ENCODE measurements at regions not wholly inside any gene's neighbourhood (a gene's known extent, or its start where the extent isn't known, plus 50 kb on each side); places are given as distances from the start of the nearest gene placed in this dataset.

GRCh38 chr5:135741040-135741439, 93.4 kb upstream of the SLC25A48 start:
- no peak for TF ChIP-seq NFIC (IDR thresholded peaks at IDR 0.05)
- TF ChIP-seq REST (IDR thresholded peaks at IDR 0.05; ENCODE audit: low read depth), result no peak
- no peak for TF ChIP-seq TAF1 (IDR thresholded peaks at IDR 0.05; ENCODE audit: low read depth)
- TF ChIP-seq ZBTB7A (IDR thresholded peaks at IDR 0.05; ENCODE audit: low read depth), result no peak
- no peak for TF ChIP-seq TCF12 (IDR thresholded peaks at IDR 0.05; ENCODE audit: low read depth)
- TF ChIP-seq RAD21 (IDR thresholded peaks at IDR 0.05; ENCODE audit: low read depth), result no peak
- no peak for TF ChIP-seq EP300 (IDR thresholded peaks at IDR 0.05; ENCODE audit: borderline replicate concordance)
- no peak for TF ChIP-seq EGR1 (IDR thresholded peaks at IDR 0.05)
- TF ChIP-seq TEAD4 (IDR thresholded peaks at IDR 0.05), result no peak
- TF ChIP-seq MAX (IDR thresholded peaks at IDR 0.05), result no peak
- no peak for TF ChIP-seq FOXM1 (IDR thresholded peaks at IDR 0.05; ENCODE audit: borderline replicate concordance, low read depth)
- TF ChIP-seq CREB1 (IDR thresholded peaks at IDR 0.05; ENCODE audit: low read depth), result no peak
- no peak for TF ChIP-seq CEBPB (IDR thresholded peaks at IDR 0.05)
- TF ChIP-seq YY1 (IDR thresholded peaks at IDR 0.05; ENCODE audit: low read depth), result no peak

- TF ChIP-seq EP300 (IDR thresholded peaks at IDR 0.05; ENCODE audit: borderline replicate concordance) (no peak), TEAD4 (IDR thresholded peaks at IDR 0.05) (no peak), TAF1 (IDR thresholded peaks at IDR 0.05; ENCODE audit: low read depth) (no peak), USF1 (IDR thresholded peaks at IDR 0.05) (no peak), NFIC (IDR thresholded peaks at IDR 0.05) (no peak), REST (IDR thresholded peaks at IDR 0.05; ENCODE audit: low read depth) (no peak), EGR1 (IDR thresholded peaks at IDR 0.05) (no peak), CREB1 (IDR thresholded peaks at IDR 0.05; ENCODE audit: low read depth) (no peak), RAD21 (IDR thresholded peaks at IDR 0.05; ENCODE audit: low read depth) (no peak), CEBPB (IDR thresholded peaks at IDR 0.05) (no peak), YY1 (IDR thresholded peaks at IDR 0.05; ENCODE audit: low read depth) (no peak), ZBTB7A (IDR thresholded peaks at IDR 0.05; ENCODE audit: low read depth) (no peak)
These were observed 94.0 kb upstream of the SLC25A48 start for GRCh38 chr5:135740475-135740874.

- no peak for TF ChIP-seq ZBTB7A (IDR thresholded peaks at IDR 0.05; ENCODE audit: low read depth)
These were observed 95.0 kb upstream of the SLC25A48 start for GRCh38 chr5:135739383-135739981.

GRCh38 chr5:135738564-135738875, 95.9 kb upstream of the SLC25A48 start:
- TF ChIP-seq MAX (IDR thresholded peaks at IDR 0.05) (no peak), USF1 (IDR thresholded peaks at IDR 0.05) (no peak), REST (IDR thresholded peaks at IDR 0.05; ENCODE audit: low read depth) (no peak), RAD21 (IDR thresholded peaks at IDR 0.05; ENCODE audit: low read depth) (no peak), TEAD4 (IDR thresholded peaks at IDR 0.05) (no peak), ZBTB7A (IDR thresholded peaks at IDR 0.05; ENCODE audit: low read depth) (no peak), YY1 (IDR thresholded peaks at IDR 0.05; ENCODE audit: low read depth) (no peak), EGR1 (IDR thresholded peaks at IDR 0.05) (no peak), EP300 (IDR thresholded peaks at IDR 0.05; ENCODE audit: borderline replicate concordance) (no peak), TCF12 (IDR thresholded peaks at IDR 0.05; ENCODE audit: low read depth) (no peak), TAF1 (IDR thresholded peaks at IDR 0.05; ENCODE audit: low read depth) (no peak)

Data from Ishikawa (cell line).